GM23338 (cell line): ENCODE measurements at regions not wholly inside any gene's neighbourhood (a gene's known extent, or its start where the extent isn't known, plus 50 kb on each side); places are given as distances from the start of the nearest gene placed in this dataset.

Experiments
- ATAC-seq: fragments of 200-7000 bp; cut with Tn5 transposase; 3 replicates; pipeline ENCODE4 v1.9.1; 2020
- DNase-seq: peaks from one replicate; pipeline ENCODE4 v3.0.0-alpha.2; 2015; ENCODE audit warnings: low spot score
- H2AFZ ChIP-seq: fragments of 200-600 bp; sonication (generic); 2 replicates; pipeline ENCODE4 v1.8.0; 2016; ENCODE audit warnings: antibody characterized with exemption, mild to moderate bottlenecking, moderate library complexity
- H3F3A ChIP-seq: fragments of 200-600 bp; sonication (generic); replicated peaks from 2 replicates; pipeline ENCODE4 v1.8.0; 2017; ENCODE audit warnings: antibody characterized with exemption, mixed run types, low read depth
- H3K27ac ChIP-seq: fragments of 200-600 bp; sonication (generic); 2 replicates; pipeline ENCODE4 v1.6.1; 2016; ENCODE audit warnings: low read depth
- H3K27me3 ChIP-seq: fragments of 200-600 bp; sonication (generic); 2 replicates; pipeline ENCODE4 v1.8.0; 2016; ENCODE audit warnings: mild to moderate bottlenecking, mixed run types, moderate library complexity; ENCODE audit not compliant: insufficient read depth
- H3K36me3 ChIP-seq: fragments of 200-600 bp; sonication (generic); 2 replicates; pipeline ENCODE4 v1.8.0; 2016; ENCODE audit warnings: mild to moderate bottlenecking; ENCODE audit not compliant: insufficient read depth
- H3K4me1 ChIP-seq: fragments of 200-600 bp; sonication (generic); 2 replicates; pipeline ENCODE4 v1.8.0; 2016; ENCODE audit warnings: mild to moderate bottlenecking, moderate library complexity; ENCODE audit not compliant: insufficient read depth
- H3K4me2 ChIP-seq: fragments of 200-600 bp; sonication (generic); 2 replicates; pipeline ENCODE4 v1.7.1; 2017; ENCODE audit warnings: mixed run types
- H3K4me3 ChIP-seq: fragments of 200-600 bp; sonication (generic); 2 replicates; pipeline ENCODE4 v1.6.1; 2016; ENCODE audit warnings: mixed run types
- H3K79me2 ChIP-seq: fragments of 200-600 bp; sonication (generic); replicated peaks from 2 replicates; pipeline ENCODE4 v1.8.0; 2017; ENCODE audit warnings: mild to moderate bottlenecking; ENCODE audit not compliant: insufficient read depth
- H3K9me2 ChIP-seq: fragments of 200-600 bp; sonication (generic); 2 replicates; pipeline ENCODE4 v1.8.0; 2017; ENCODE audit not compliant: insufficient read depth
- H4K20me1 ChIP-seq: fragments of 200-600 bp; sonication (generic); replicated peaks from 2 replicates; pipeline ENCODE4 v1.8.0; 2017; ENCODE audit warnings: mild to moderate bottlenecking; ENCODE audit not compliant: insufficient read depth
- H3K27ac Mint-ChIP-seq: 2 replicates; pipeline ENCODE4 v1.8.0; 2020; ENCODE audit warnings: inconsistent platforms, mild to moderate bottlenecking, moderate library complexity, mixed read lengths
- H3K27me3 Mint-ChIP-seq: 3 replicates; pipeline ENCODE4 v1.8.0; 2022; ENCODE audit warnings: low read depth, mild to moderate bottlenecking, moderate library complexity, mixed read lengths, inconsistent platforms; ENCODE audit not compliant: insufficient read depth, poor library complexity
- H3K36me3 Mint-ChIP-seq: 3 replicates; pipeline ENCODE4 v1.8.0; 2021; ENCODE audit warnings: low read depth, mild to moderate bottlenecking, inconsistent platforms, moderate library complexity, mixed read lengths
- H3K4me1 Mint-ChIP-seq: 3 replicates; pipeline ENCODE4 v1.8.0; 2020; ENCODE audit warnings: mild to moderate bottlenecking, inconsistent platforms, mixed read lengths
- H3K4me3 Mint-ChIP-seq: 3 replicates; pipeline ENCODE4 v1.8.0; 2021; ENCODE audit warnings: moderate library complexity, mild to moderate bottlenecking, inconsistent platforms, mixed read lengths
- H3K9me3 Mint-ChIP-seq: 3 replicates; pipeline ENCODE4 v1.8.0; 2020; ENCODE audit warnings: moderate library complexity, mild to moderate bottlenecking, inconsistent platforms, mixed read lengths
- EZH2 ChIP-seq: fragments of 200-600 bp; sonication (generic); IDR thresholded peaks from one replicate; pipeline ENCODE4 v1.8.0; 2017; ENCODE audit warnings: antibody characterized with exemption, mild to moderate bottlenecking, low read depth; ENCODE audit not compliant: unreplicated experiment
- EZH2phosphoT487 ChIP-seq: fragments of 200-600 bp; sonication (generic); IDR thresholded peaks from one replicate; pipeline ENCODE4 v1.8.1; 2018; ENCODE audit warnings: antibody characterized with exemption; ENCODE audit not compliant: unreplicated experiment
- NANOG ChIP-seq: IDR thresholded peaks from 2 replicates; pipeline ENCODE4 v1.6.1; 2016; ENCODE audit warnings: antibody characterized with exemption, borderline replicate concordance
- POLR2AphosphoS5 ChIP-seq: IDR thresholded peaks from 2 replicates; pipeline ENCODE4 v1.6.1; 2016; ENCODE audit warnings: antibody characterized with exemption, low read depth
- ZNF331 ChIP-seq: fragments of 250-450 bp; sonication (Bioruptor Pico); IDR thresholded peaks from 2 replicates; pipeline ENCODE4 v1.5.0; 2020; ENCODE audit warnings: low read depth, mild to moderate bottlenecking, moderate library complexity
- TF ChIP-seq, protein P1 (sequence below): IDR thresholded peaks from 2 replicates; pipeline ENCODE4 v1.6.1; 2016; ENCODE audit warnings: antibody characterized with exemption
- TF ChIP-seq, protein P2 (sequence below): fragments of 250-450 bp; sonication (Bioruptor Pico); IDR thresholded peaks from 2 replicates; pipeline ENCODE4 v1.5.0; 2020; ENCODE audit warnings: mild to moderate bottlenecking, moderate library complexity
- TF ChIP-seq, protein P3 (sequence below), 2 experiments: fragments of 200-600 bp in 1 of 2; sonication (generic) in 1 of 2; conservative IDR thresholded peaks; 2 replicates each; pipeline versions ENCODE4 v1.5.1 to v1.6.1; 2016 to 2017; ENCODE audit warnings: antibody characterized with exemption in 2 of 2, low read depth in 2 of 2, mild to moderate bottlenecking in 2 of 2, moderate library complexity in 1 of 2

DNA sequence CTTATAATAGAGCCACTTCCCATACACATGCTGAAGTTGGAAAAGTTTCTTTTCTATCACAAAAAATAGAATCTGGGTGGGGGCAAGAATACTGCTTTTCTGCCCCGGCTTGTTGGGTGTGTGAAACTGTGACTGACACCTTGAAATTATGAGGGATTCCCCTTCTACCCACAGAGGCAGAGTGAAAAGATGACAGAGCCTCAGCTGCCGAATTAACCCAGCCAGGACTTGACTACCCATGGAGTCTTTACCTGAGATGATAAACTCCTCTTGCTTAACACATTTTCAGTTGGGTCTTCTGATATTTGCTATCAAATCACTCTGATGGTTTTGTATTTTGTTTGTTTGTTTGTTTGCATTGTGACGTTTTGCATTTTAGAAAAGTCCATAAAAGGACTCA, 66.0 kb upstream of the PMAIP1 start:
- TF ChIP-seq EZH2phosphoT487, result no peak
- no peak for TF ChIP-seq EZH2
- TF ChIP-seq NANOG, result no peak
- TF ChIP-seq, protein P1, sequence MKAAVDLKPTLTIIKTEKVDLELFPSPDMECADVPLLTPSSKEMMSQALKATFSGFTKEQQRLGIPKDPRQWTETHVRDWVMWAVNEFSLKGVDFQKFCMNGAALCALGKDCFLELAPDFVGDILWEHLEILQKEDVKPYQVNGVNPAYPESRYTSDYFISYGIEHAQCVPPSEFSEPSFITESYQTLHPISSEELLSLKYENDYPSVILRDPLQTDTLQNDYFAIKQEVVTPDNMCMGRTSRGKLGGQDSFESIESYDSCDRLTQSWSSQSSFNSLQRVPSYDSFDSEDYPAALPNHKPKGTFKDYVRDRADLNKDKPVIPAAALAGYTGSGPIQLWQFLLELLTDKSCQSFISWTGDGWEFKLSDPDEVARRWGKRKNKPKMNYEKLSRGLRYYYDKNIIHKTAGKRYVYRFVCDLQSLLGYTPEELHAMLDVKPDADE, result no peak
- no peak for TF ChIP-seq ZNF331
- TF ChIP-seq POLR2AphosphoS5, result no peak
- TF ChIP-seq, protein P2, sequence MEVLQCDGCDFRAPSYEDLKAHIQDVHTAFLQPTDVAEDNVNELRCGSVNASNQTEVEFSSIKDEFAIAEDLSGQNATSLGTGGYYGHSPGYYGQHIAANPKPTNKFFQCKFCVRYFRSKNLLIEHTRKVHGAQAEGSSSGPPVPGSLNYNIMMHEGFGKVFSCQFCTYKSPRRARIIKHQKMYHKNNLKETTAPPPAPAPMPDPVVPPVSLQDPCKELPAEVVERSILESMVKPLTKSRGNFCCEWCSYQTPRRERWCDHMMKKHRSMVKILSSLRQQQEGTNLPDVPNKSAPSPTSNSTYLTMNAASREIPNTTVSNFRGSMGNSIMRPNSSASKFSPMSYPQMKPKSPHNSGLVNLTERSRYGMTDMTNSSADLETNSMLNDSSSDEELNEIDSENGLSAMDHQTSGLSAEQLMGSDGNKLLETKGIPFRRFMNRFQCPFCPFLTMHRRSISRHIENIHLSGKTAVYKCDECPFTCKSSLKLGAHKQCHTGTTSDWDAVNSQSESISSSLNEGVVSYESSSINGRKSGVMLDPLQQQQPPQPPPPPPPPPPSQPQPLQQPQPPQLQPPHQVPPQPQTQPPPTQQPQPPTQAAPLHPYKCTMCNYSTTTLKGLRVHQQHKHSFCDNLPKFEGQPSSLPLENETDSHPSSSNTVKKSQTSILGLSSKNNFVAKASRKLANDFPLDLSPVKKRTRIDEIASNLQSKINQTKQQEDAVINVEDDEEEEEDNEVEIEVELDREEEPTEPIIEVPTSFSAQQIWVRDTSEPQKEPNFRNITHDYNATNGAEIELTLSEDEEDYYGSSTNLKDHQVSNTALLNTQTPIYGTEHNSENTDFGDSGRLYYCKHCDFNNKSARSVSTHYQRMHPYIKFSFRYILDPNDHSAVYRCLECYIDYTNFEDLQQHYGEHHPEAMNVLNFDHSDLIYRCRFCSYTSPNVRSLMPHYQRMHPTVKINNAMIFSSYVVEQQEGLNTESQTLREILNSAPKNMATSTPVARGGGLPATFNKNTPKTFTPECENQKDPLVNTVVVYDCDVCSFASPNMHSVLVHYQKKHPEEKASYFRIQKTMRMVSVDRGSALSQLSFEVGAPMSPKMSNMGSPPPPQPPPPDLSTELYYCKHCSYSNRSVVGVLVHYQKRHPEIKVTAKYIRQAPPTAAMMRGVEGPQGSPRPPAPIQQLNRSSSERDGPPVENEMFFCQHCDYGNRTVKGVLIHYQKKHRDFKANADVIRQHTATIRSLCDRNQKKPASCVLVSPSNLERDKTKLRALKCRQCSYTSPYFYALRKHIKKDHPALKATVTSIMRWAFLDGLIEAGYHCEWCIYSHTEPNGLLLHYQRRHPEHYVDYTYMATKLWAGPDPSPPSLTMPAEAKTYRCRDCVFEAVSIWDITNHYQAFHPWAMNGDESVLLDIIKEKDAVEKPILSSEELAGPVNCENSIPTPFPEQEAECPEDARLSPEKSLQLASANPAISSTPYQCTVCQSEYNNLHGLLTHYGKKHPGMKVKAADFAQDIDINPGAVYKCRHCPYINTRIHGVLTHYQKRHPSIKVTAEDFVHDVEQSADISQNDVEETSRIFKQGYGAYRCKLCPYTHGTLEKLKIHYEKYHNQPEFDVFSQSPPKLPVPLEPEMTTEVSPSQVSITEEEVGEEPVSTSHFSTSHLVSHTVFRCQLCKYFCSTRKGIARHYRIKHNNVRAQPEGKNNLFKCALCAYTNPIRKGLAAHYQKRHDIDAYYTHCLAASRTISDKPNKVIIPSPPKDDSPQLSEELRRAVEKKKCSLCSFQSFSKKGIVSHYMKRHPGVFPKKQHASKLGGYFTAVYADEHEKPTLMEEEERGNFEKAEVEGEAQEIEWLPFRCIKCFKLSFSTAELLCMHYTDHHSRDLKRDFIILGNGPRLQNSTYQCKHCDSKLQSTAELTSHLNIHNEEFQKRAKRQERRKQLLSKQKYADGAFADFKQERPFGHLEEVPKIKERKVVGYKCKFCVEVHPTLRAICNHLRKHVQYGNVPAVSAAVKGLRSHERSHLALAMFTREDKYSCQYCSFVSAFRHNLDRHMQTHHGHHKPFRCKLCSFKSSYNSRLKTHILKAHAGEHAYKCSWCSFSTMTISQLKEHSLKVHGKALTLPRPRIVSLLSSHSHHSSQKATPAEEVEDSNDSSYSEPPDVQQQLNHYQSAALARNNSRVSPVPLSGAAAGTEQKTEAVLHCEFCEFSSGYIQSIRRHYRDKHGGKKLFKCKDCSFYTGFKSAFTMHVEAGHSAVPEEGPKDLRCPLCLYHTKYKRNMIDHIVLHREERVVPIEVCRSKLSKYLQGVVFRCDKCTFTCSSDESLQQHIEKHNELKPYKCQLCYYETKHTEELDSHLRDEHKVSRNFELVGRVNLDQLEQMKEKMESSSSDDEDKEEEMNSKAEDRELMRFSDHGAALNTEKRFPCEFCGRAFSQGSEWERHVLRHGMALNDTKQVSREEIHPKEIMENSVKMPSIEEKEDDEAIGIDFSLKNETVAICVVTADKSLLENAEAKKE, result no peak
- TF ChIP-seq, protein P3, sequence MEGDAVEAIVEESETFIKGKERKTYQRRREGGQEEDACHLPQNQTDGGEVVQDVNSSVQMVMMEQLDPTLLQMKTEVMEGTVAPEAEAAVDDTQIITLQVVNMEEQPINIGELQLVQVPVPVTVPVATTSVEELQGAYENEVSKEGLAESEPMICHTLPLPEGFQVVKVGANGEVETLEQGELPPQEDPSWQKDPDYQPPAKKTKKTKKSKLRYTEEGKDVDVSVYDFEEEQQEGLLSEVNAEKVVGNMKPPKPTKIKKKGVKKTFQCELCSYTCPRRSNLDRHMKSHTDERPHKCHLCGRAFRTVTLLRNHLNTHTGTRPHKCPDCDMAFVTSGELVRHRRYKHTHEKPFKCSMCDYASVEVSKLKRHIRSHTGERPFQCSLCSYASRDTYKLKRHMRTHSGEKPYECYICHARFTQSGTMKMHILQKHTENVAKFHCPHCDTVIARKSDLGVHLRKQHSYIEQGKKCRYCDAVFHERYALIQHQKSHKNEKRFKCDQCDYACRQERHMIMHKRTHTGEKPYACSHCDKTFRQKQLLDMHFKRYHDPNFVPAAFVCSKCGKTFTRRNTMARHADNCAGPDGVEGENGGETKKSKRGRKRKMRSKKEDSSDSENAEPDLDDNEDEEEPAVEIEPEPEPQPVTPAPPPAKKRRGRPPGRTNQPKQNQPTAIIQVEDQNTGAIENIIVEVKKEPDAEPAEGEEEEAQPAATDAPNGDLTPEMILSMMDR (conservative IDR thresholded peaks at IDR 0.05; ENCODE audit: low read depth in 2 of 2), result no peak
- Mint-ChIP-seq H3K27ac (no peak overlapping the region), H3K27me3 (peaks cover 1% of the 10 kb centered on the region), H3K36me3 (no peaks in the 10 kb centered on the region), H3K9me3 (peaks cover 5% of the 10 kb centered on the region; the same call in 2 of the 3 replicates), H3K4me3 (no peak overlapping the region), H3K4me1 (peaks cover 33% of the 10 kb centered on the region)
- Histone ChIP-seq H3K27me3 (no peaks in the 10 kb centered on the region), H3K27ac (no peak overlapping the region), H3K4me2 (peak overlapping the region; percentile 22), H3K4me1 (peaks cover 37% of the 10 kb centered on the region), H3F3A (no peaks in the 10 kb centered on the region), H3K79me2 (no peaks in the 10 kb centered on the region), H4K20me1 (no peaks in the 10 kb centered on the region), H3K36me3 (no peaks in the 10 kb centered on the region), H2AFZ (no peak overlapping the region), H3K4me3 (peak overlapping the region; percentile 18; the same call in 1 of the 2 replicates), H3K9me2 (no peaks in the 10 kb centered on the region)
- ATAC-seq (no peak), DNase-seq (no peak)
